ENCODE measurements at regions not wholly inside any gene's neighbourhood (a gene's known extent, or its start where the extent isn't known, plus 50 kb on each side); places are given as distances from the start of the nearest gene placed in this dataset.

DNA sequence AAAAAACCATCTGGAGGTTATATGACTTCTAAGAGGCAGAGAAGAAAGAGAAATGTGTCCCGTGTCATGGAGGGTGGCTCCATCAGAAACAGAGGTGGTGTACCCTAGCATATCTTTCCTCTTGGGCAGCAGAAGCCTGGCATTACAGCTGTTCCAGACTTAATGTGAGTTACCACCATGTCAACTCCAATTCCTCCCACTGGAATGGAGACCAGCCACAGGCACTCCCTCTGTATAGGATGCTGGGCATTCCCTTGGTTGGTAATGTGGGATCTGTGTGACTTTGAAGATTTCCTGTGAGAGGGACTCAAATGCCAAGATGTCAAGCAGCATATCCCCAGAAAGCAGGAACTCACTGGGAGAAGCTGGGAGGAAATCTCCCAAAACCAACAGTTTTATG lies 77.1 kb upstream of the COG2 start:
- TF ChIP-seq, protein P1, sequence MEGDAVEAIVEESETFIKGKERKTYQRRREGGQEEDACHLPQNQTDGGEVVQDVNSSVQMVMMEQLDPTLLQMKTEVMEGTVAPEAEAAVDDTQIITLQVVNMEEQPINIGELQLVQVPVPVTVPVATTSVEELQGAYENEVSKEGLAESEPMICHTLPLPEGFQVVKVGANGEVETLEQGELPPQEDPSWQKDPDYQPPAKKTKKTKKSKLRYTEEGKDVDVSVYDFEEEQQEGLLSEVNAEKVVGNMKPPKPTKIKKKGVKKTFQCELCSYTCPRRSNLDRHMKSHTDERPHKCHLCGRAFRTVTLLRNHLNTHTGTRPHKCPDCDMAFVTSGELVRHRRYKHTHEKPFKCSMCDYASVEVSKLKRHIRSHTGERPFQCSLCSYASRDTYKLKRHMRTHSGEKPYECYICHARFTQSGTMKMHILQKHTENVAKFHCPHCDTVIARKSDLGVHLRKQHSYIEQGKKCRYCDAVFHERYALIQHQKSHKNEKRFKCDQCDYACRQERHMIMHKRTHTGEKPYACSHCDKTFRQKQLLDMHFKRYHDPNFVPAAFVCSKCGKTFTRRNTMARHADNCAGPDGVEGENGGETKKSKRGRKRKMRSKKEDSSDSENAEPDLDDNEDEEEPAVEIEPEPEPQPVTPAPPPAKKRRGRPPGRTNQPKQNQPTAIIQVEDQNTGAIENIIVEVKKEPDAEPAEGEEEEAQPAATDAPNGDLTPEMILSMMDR (IDR thresholded peaks at IDR 0.05; ENCODE audit: insufficient read depth, low read depth, low read length), result no peak
- TF ChIP-seq EZH2 (IDR thresholded peaks at IDR 0.05; ENCODE audit: insufficient read depth, low read length), result no peak
